Astrocyte (in vitro differentiated cells and primary cell): ENCODE measurements at regions not wholly inside any gene's neighbourhood (a gene's known extent, or its start where the extent isn't known, plus 50 kb on each side); places are given as distances from the start of the nearest gene placed in this dataset.

Source experiments
- DNase-seq: peaks from one replicate; pipeline ENCODE4 v3.0.0-alpha.2; 2010; ENCODE audit warnings: low read depth
- FAIRE-seq: peaks from 2 replicates; lab custom pipeline; 2011; peaks lifted over from hg19 to GRCh38; lab: Jason Lieb, UNC
- H2AFZ ChIP-seq: 2 replicates; pipeline ENCODE4 v1.6.0; 2012; ENCODE audit warnings: low read depth, low read length, inconsistent platforms
- H3K27ac ChIP-seq: 2 replicates; pipeline ENCODE4 v1.5.1; 2011; ENCODE audit warnings: low read depth, low read length, inconsistent platforms
- H3K27me3 ChIP-seq: 2 replicates; pipeline ENCODE4 v1.6.0; 2011; ENCODE audit warnings: low read length, inconsistent platforms; ENCODE audit not compliant: insufficient read depth
- H3K36me3 ChIP-seq: 2 replicates; pipeline ENCODE4 v1.5.1; 2011; ENCODE audit warnings: low read length, inconsistent platforms; ENCODE audit not compliant: insufficient read depth
- H3K4me1 ChIP-seq: 2 replicates; pipeline ENCODE4 v1.5.1; 2011; ENCODE audit warnings: low read length, inconsistent platforms; ENCODE audit not compliant: insufficient read depth
- H3K4me2 ChIP-seq: 2 replicates; pipeline ENCODE4 v1.6.0; 2012; ENCODE audit warnings: low read length, inconsistent platforms
- H3K4me3 ChIP-seq: 2 replicates; pipeline ENCODE4 v1.5.1; 2011; ENCODE audit warnings: low read depth, mild to moderate bottlenecking, low read length, inconsistent platforms; ENCODE audit not compliant: insufficient read depth
- H3K79me2 ChIP-seq: 2 replicates; pipeline ENCODE4 v1.6.0; 2012; ENCODE audit warnings: mild to moderate bottlenecking, low read length, inconsistent platforms; ENCODE audit not compliant: insufficient read depth
- H3K9ac ChIP-seq: 2 replicates; pipeline ENCODE4 v1.6.0; 2012; ENCODE audit warnings: mild to moderate bottlenecking, low read length, inconsistent platforms
- H3K9me3 ChIP-seq: 2 replicates; pipeline ENCODE4 v1.5.1; 2012; ENCODE audit warnings: low read depth, mild to moderate bottlenecking, low read length, inconsistent platforms; ENCODE audit not compliant: insufficient read depth
- H4K20me1 ChIP-seq: 2 replicates; pipeline ENCODE4 v1.6.0; 2012; ENCODE audit warnings: low read length, inconsistent platforms; ENCODE audit not compliant: insufficient read depth
- H3K27ac Mint-ChIP-seq: one replicate; pipeline ENCODE4 v1.8.0; 2021; ENCODE audit warnings: mild to moderate bottlenecking, mixed read lengths; ENCODE audit not compliant: unreplicated experiment
- H3K27me3 Mint-ChIP-seq: one replicate; pipeline ENCODE4 v1.8.0; 2021; ENCODE audit warnings: low read depth, mixed read lengths; ENCODE audit not compliant: unreplicated experiment
- H3K36me3 Mint-ChIP-seq: one replicate; pipeline ENCODE4 v1.8.0; 2021; ENCODE audit warnings: low read depth, mixed read lengths; ENCODE audit not compliant: unreplicated experiment
- H3K4me1 Mint-ChIP-seq: one replicate; pipeline ENCODE4 v1.8.0; 2021; ENCODE audit warnings: low read depth, mixed read lengths; ENCODE audit not compliant: unreplicated experiment
- H3K4me3 Mint-ChIP-seq: one replicate; pipeline ENCODE4 v1.8.0; 2021; ENCODE audit warnings: mild to moderate bottlenecking, moderate library complexity, mixed read lengths; ENCODE audit not compliant: unreplicated experiment
- H3K9me3 Mint-ChIP-seq: one replicate; pipeline ENCODE4 v1.8.0; 2021; ENCODE audit warnings: mild to moderate bottlenecking, mixed read lengths; ENCODE audit not compliant: unreplicated experiment
- EZH2 ChIP-seq: IDR thresholded peaks from 2 replicates; pipeline ENCODE4 v1.6.1; 2012; ENCODE audit warnings: mild to moderate bottlenecking, low read length, inconsistent platforms; ENCODE audit not compliant: insufficient read depth
- TF ChIP-seq, protein P1 (sequence below): IDR thresholded peaks from 2 replicates; pipeline ENCODE4 v1.5.1; 2011; ENCODE audit warnings: low read depth, mild to moderate bottlenecking, inconsistent platforms, low read length, moderate library complexity; ENCODE audit not compliant: insufficient read depth

GRCh38 chr6:166689687-166690086 lies 62.6 kb upstream of the RPS6KA2 start:
- FAIRE-seq (no peak), DNase-seq (no peak)
- H3K9me3 ChIP-seq, result no peaks in the 10 kb centered on the region

DNA sequence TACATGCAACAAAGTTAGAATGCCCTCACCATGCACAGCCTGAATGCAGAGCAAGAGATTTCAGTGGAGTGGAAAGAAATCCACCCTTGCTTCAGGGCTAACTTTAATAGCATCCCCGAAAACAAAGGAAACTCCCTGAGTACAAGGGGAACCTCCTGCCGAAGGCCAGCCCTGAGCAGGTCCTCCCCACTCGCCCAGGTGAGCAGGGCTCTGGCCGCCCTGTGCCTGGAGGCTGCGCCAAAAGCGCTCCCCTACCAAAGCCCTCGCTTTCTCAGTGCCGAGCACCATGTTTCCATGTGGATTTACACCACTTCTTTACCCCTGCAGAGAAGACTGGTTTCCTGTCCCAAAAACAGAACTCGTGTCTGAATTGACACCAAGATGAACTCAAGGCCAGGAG lies 61.9 kb upstream of the RPS6KA2 start:
- TF ChIP-seq, protein P1, sequence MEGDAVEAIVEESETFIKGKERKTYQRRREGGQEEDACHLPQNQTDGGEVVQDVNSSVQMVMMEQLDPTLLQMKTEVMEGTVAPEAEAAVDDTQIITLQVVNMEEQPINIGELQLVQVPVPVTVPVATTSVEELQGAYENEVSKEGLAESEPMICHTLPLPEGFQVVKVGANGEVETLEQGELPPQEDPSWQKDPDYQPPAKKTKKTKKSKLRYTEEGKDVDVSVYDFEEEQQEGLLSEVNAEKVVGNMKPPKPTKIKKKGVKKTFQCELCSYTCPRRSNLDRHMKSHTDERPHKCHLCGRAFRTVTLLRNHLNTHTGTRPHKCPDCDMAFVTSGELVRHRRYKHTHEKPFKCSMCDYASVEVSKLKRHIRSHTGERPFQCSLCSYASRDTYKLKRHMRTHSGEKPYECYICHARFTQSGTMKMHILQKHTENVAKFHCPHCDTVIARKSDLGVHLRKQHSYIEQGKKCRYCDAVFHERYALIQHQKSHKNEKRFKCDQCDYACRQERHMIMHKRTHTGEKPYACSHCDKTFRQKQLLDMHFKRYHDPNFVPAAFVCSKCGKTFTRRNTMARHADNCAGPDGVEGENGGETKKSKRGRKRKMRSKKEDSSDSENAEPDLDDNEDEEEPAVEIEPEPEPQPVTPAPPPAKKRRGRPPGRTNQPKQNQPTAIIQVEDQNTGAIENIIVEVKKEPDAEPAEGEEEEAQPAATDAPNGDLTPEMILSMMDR, result no peak
- no peak for TF ChIP-seq EZH2
- no peak overlapping the region for H3K27ac ChIP-seq
- DNase-seq (no peak), FAIRE-seq (no peak)
- Mint-ChIP-seq H3K27me3 (peaks cover 27% of the 10 kb centered on the region), H3K27ac (no peak overlapping the region), H3K36me3 (peaks cover 2% of the 10 kb centered on the region), H3K4me1 (peaks cover 22% of the 10 kb centered on the region), H3K4me3 (no peak overlapping the region), H3K9me3 (no peaks in the 10 kb centered on the region)
- H3K9ac ChIP-seq, result no peak overlapping the region
- H3K4me1 ChIP-seq, result peaks cover 12% of the 10 kb centered on the region
- H3K36me3 ChIP-seq, result no peaks in the 10 kb centered on the region
- H3K9me3 ChIP-seq, result no peaks in the 10 kb centered on the region
- H4K20me1 ChIP-seq, result no peaks in the 10 kb centered on the region
- no peak overlapping the region for H3K4me3 ChIP-seq
- H2AFZ ChIP-seq, result no peak overlapping the region
- H3K27me3 ChIP-seq, result no peaks in the 10 kb centered on the region
- H3K4me2 ChIP-seq, result no peak overlapping the region
- H3K79me2 ChIP-seq, result no peaks in the 10 kb centered on the region

More at GRCh38 chr6:166689687-166690086, 62.6 kb upstream of the RPS6KA2 start:
- H3K4me1 ChIP-seq, result peaks cover 12% of the 10 kb centered on the region
- H3K4me2 ChIP-seq, result no peak overlapping the region
- TF ChIP-seq, protein P1, result no peak
- no peak for TF ChIP-seq EZH2
- no peaks in the 10 kb centered on the region for H3K27me3 ChIP-seq
- Mint-ChIP-seq H3K4me3 (no peak overlapping the region), H3K27ac (no peak overlapping the region), H3K36me3 (peaks cover 2% of the 10 kb centered on the region), H3K4me1 (peaks cover 24% of the 10 kb centered on the region), H3K9me3 (no peaks in the 10 kb centered on the region), H3K27me3 (peaks cover 24% of the 10 kb centered on the region)
- no peak overlapping the region for H3K4me3 ChIP-seq
- no peak overlapping the region for H3K9ac ChIP-seq
- H3K79me2 ChIP-seq, result no peaks in the 10 kb centered on the region
- H4K20me1 ChIP-seq, result no peaks in the 10 kb centered on the region
- no peaks in the 10 kb centered on the region for H3K36me3 ChIP-seq
- no peak overlapping the region for H3K27ac ChIP-seq
- H2AFZ ChIP-seq, result no peak overlapping the region

GRCh38 chr6:166687879-166688205 lies 60.8 kb upstream of the RPS6KA2 start:
- TF ChIP-seq, protein P1, result no peak
- TF ChIP-seq EZH2, result no peak
- Mint-ChIP-seq H3K9me3 (no peaks in the 10 kb centered on the region), H3K36me3 (peaks cover 2% of the 10 kb centered on the region), H3K27ac (no peak overlapping the region), H3K27me3 (peaks cover 27% of the 10 kb centered on the region), H3K4me3 (no peak overlapping the region), H3K4me1 (peaks cover 24% of the 10 kb centered on the region)
- DNase-seq (no peak), FAIRE-seq (no peak)
- Histone ChIP-seq H3K9ac (no peak overlapping the region), H4K20me1 (no peaks in the 10 kb centered on the region), H3K4me3 (no peak overlapping the region), H3K36me3 (no peaks in the 10 kb centered on the region), H3K4me1 (peaks cover 22% of the 10 kb centered on the region), H3K27ac (no peak overlapping the region), H3K79me2 (no peaks in the 10 kb centered on the region), H2AFZ (no peak overlapping the region), H3K4me2 (no peak overlapping the region), H3K9me3 (no peaks in the 10 kb centered on the region), H3K27me3 (no peaks in the 10 kb centered on the region)
